ENCODE measurements at regions not wholly inside any gene's neighbourhood (a gene's known extent, or its start where the extent isn't known, plus 50 kb on each side); places are given as distances from the start of the nearest gene placed in this dataset.

GRCh38 chr1:14009582-14009981, 309.6 kb downstream of the PRDM2 start:
- DNase-seq (ENCODE audit: low read depth, low spot score) (no peak), FAIRE-seq (no peak)
- Histone ChIP-seq H2AFZ (ENCODE audit: low read depth, low read length) (no peak overlapping the region), H3K36me3 (ENCODE audit: control insufficient read depth in 2 of 2, extremely low read depth in 1 of 2, insufficient read depth in 2 of 2, low read length in 2 of 2) (no peaks in the 10 kb centered on the region), H3K9me1 (replicated peaks; ENCODE audit: control insufficient read depth, extremely low read depth, insufficient read depth, low read length) (no peaks in the 10 kb centered on the region), H3K4me2 (ENCODE audit: insufficient read depth, low read length) (no peak overlapping the region), H4K20me1 (replicated peaks; ENCODE audit: control insufficient read depth, extremely low read depth, insufficient read depth, low read length) (no peaks in the 10 kb centered on the region), H3K27me3 (ENCODE audit: control insufficient read depth in 2 of 2, insufficient read depth in 2 of 2, low read length in 2 of 2) (no peaks in the 10 kb centered on the region), H3K4me1 (ENCODE audit: control insufficient read depth, extremely low read depth, insufficient read depth, low read length) (no peaks in the 10 kb centered on the region), H3K9ac (replicated peaks; ENCODE audit: extremely low read depth, insufficient read depth, low read length) (no peak overlapping the region), H3K79me2 (ENCODE audit: control insufficient read depth, insufficient read depth, low read length) (no peaks in the 10 kb centered on the region), H3K9me3 (replicated peaks; ENCODE audit: control insufficient read depth, insufficient read depth, low read length) (peaks cover 2% of the 10 kb centered on the region), H3K27ac (ENCODE audit: insufficient read depth, low read depth, low read length) (no peak overlapping the region), H3K4me3 (replicated peaks in 1 of 3; ENCODE audit: insufficient read depth in 1 of 3, low read depth in 1 of 3, low read length in 3 of 3) (no peak overlapping the region)
- dilution Hi-C loops (cut with MboI; ENCODE audit: extremely low pct_ligation_motif_present, low sequenced_read_pairs): no loop called here
- no peak for TF ChIP-seq MYC (IDR thresholded peaks at IDR 0.05; ENCODE audit: low read depth, low read length)
- TF ChIP-seq, protein P1, sequence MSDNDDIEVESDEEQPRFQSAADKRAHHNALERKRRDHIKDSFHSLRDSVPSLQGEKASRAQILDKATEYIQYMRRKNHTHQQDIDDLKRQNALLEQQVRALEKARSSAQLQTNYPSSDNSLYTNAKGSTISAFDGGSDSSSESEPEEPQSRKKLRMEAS (IDR thresholded peaks at IDR 0.05; ENCODE audit: insufficient read depth, insufficient read length): no peak
- no peak for TF ChIP-seq FOS (IDR thresholded peaks at IDR 0.05; ENCODE audit: borderline replicate concordance, insufficient read depth, low read length)
- TF ChIP-seq JUN (IDR thresholded peaks at IDR 0.05; ENCODE audit: borderline replicate concordance, insufficient read depth, insufficient read length, low read depth): no peak
- intact Hi-C loops (cut with micrococcal nuclease): no loop called here
- ChIA-PET CTCF (no interaction called here), POLR2A (no interaction called here)
- no TSS peak for BruUV-seq (replicated peaks)

- TF ChIP-seq FOS (IDR thresholded peaks at IDR 0.05; ENCODE audit: borderline replicate concordance, insufficient read depth, low read length): no peak
- no peak for TF ChIP-seq CTCF (IDR thresholded peaks at IDR 0.05; ENCODE audit: extremely low read depth in 1 of 2, insufficient read depth in 1 of 2, low read depth in 1 of 2, low read length in 2 of 2)
- no peak for TF ChIP-seq EZH2 (IDR thresholded peaks at IDR 0.05; ENCODE audit: borderline replicate concordance, low read depth, low read length, severe bottlenecking)
- no peak for TF ChIP-seq MYC (IDR thresholded peaks at IDR 0.05; ENCODE audit: low read depth, low read length)
- no peak for TF ChIP-seq JUN (IDR thresholded peaks at IDR 0.05; ENCODE audit: borderline replicate concordance, insufficient read depth, insufficient read length, low read depth)
- TF ChIP-seq POLR2AphosphoS5 (IDR thresholded peaks at IDR 0.05; ENCODE audit: insufficient read depth, low read depth, low read length): no peak
- TF ChIP-seq, protein P1 (IDR thresholded peaks at IDR 0.05; ENCODE audit: insufficient read depth, insufficient read length): no peak
- no peak for TF ChIP-seq POLR2A (IDR thresholded peaks at IDR 0.05; ENCODE audit: low read depth, low read length)
- TF ChIP-seq GATA2 (IDR thresholded peaks at IDR 0.05; ENCODE audit: insufficient read depth, insufficient read length, low read depth, low read length): no peak
- intact Hi-C loops (cut with micrococcal nuclease): no loop called here
- no peak overlapping the region for H3K27ac ChIP-seq (ENCODE audit: insufficient read depth, low read depth, low read length)
- no peak overlapping the region for H3K4me3 ChIP-seq (replicated peaks in 1 of 3; ENCODE audit: insufficient read depth in 1 of 3, low read depth in 1 of 3, low read length in 3 of 3)
- peaks cover 2% of the 10 kb centered on the region for H3K9me3 ChIP-seq (replicated peaks; ENCODE audit: control insufficient read depth, insufficient read depth, low read length)
- H3K4me2 ChIP-seq (ENCODE audit: insufficient read depth, low read length): no peak overlapping the region
- no peaks in the 10 kb centered on the region for H3K79me2 ChIP-seq (ENCODE audit: control insufficient read depth, insufficient read depth, low read length)
- DNase-seq (ENCODE audit: low read depth, low spot score) (no peak), FAIRE-seq (no peak)
- CTCF ChIA-PET: no interaction called here
- BruUV-seq (replicated peaks): no TSS peak
- H3K27me3 ChIP-seq (ENCODE audit: control insufficient read depth in 2 of 2, insufficient read depth in 2 of 2, low read length in 2 of 2): no peaks in the 10 kb centered on the region
- H4K20me1 ChIP-seq (replicated peaks; ENCODE audit: control insufficient read depth, extremely low read depth, insufficient read depth, low read length): no peaks in the 10 kb centered on the region
- no peak overlapping the region for H2AFZ ChIP-seq (ENCODE audit: low read depth, low read length)
- no peaks in the 10 kb centered on the region for H3K4me1 ChIP-seq (ENCODE audit: control insufficient read depth, extremely low read depth, insufficient read depth, low read length)
- H3K9me1 ChIP-seq (replicated peaks; ENCODE audit: control insufficient read depth, extremely low read depth, insufficient read depth, low read length): no peaks in the 10 kb centered on the region
- no peak overlapping the region for H3K9ac ChIP-seq (replicated peaks; ENCODE audit: extremely low read depth, insufficient read depth, low read length)
- dilution Hi-C loops (cut with MboI; ENCODE audit: extremely low pct_ligation_motif_present, low sequenced_read_pairs): no loop called here
- no peaks in the 10 kb centered on the region for H3K36me3 ChIP-seq (ENCODE audit: control insufficient read depth in 2 of 2, extremely low read depth in 1 of 2, insufficient read depth in 2 of 2, low read length in 2 of 2)
- POLR2A ChIA-PET: no interaction called here
Observed at GRCh38 chr1:14010476-14010875, 310.5 kb downstream of the PRDM2 start.
